ENCODE measurements at regions not wholly inside any gene's neighbourhood (a gene's known extent, or its start where the extent isn't known, plus 50 kb on each side); places are given as distances from the start of the nearest gene placed in this dataset.

GRCh38 chr2:58293056-58293455 is 51.9 kb upstream of the FANCL start:
- Histone ChIP-seq H3K9me3 (ENCODE audit: control insufficient read depth in 2 of 2, insufficient read depth in 1 of 2, low read depth in 1 of 2, low read length in 1 of 2) (no peaks in the 10 kb centered on the region), H3K27me3 (ENCODE audit: control insufficient read depth in 1 of 2, insufficient read depth in 2 of 2, low read length in 2 of 2) (no peaks in the 10 kb centered on the region), H3K4me3 (ENCODE audit: low read depth in 1 of 2, low read length in 2 of 2) (no peak overlapping the region), H3K36me3 (ENCODE audit: control insufficient read depth in 2 of 2, insufficient read depth in 2 of 2, low read length in 1 of 2) (no peaks in the 10 kb centered on the region), H3K4me1 (ENCODE audit: control insufficient read depth in 2 of 2, insufficient read depth in 2 of 2, low read length in 1 of 2) (no peaks in the 10 kb centered on the region), H3K27ac (ENCODE audit: low read depth in 2 of 2, low read length in 1 of 2) (no peak overlapping the region)
- WGBS, 2 donors, result 81% methylated on average over 1 of the region's 1 CpG

- no peaks in the 10 kb centered on the region for H3K4me1 ChIP-seq (ENCODE audit: control insufficient read depth in 2 of 2, insufficient read depth in 2 of 2, low read length in 1 of 2)
- H3K36me3 ChIP-seq (ENCODE audit: control insufficient read depth in 2 of 2, insufficient read depth in 2 of 2, low read length in 1 of 2), result no peaks in the 10 kb centered on the region
- no peaks in the 10 kb centered on the region for H3K9me3 ChIP-seq (ENCODE audit: control insufficient read depth in 2 of 2, insufficient read depth in 1 of 2, low read depth in 1 of 2, low read length in 1 of 2)
- WGBS, 2 donors, result 29 to 42% methylated on average over 4 of the region's 4 CpGs
- H3K27ac ChIP-seq (ENCODE audit: low read depth in 2 of 2, low read length in 1 of 2), result no peak overlapping the region
- no peak overlapping the region for H3K4me3 ChIP-seq (ENCODE audit: low read depth in 1 of 2, low read length in 2 of 2)
- H3K27me3 ChIP-seq (ENCODE audit: control insufficient read depth in 1 of 2, insufficient read depth in 2 of 2, low read length in 2 of 2), result no peaks in the 10 kb centered on the region
Observed at GRCh38 chr2:58291726-58292438, 50.8 kb upstream of the FANCL start.
